ENCODE measurements at regions not wholly inside any gene's neighbourhood (a gene's known extent, or its start where the extent isn't known, plus 50 kb on each side); places are given as distances from the start of the nearest gene placed in this dataset.
"Not testable (repeated sequence)": the region's sequence is repeated elsewhere in the genome, so short reads cannot be mapped to it uniquely, and the experiment has no call there.

DNA sequence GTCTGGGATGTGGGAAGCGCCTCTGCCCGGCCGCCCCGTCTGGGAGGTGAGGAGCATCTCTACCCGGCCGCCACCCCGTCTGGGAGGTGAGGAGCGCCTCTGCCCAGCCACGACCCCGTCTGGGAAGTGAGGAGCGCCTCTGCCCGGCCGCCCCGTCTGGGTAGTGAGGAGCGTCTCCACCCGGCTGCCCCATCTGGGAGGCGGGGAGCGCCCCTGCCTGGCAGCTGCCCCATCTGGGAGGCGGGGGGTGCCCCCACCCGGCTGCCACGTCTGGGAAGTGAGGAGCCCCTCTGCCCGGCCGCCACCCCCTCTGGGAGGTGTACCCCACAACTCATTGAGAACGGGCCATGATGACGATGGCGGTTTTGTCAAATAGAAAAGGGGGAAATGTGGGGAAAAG is 288.3 kb downstream of the SPRY1 start:
- DNase-seq, result not testable (repeated sequence)

DNA sequence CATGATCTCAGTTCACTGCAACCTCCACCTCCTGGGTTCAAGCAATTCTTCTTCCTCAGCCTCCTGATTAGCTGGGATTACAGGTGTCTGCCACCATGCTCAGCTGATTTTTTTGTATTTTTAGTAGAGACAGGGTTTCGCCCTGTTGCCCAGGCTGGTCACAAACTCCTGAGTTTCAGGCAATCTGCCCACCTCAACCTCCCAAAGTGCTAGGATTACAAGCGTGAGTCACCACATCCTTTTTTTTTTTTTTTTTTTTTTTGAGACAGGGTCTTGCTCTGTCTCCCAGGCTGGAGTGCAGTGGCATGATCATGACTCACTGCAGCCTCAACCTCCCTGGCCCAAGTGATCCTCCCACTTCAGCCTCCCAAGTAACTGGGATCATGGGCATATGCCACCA is 298.9 kb downstream of the SPRY1 start:
- not testable (repeated sequence) for DNase-seq

DNA sequence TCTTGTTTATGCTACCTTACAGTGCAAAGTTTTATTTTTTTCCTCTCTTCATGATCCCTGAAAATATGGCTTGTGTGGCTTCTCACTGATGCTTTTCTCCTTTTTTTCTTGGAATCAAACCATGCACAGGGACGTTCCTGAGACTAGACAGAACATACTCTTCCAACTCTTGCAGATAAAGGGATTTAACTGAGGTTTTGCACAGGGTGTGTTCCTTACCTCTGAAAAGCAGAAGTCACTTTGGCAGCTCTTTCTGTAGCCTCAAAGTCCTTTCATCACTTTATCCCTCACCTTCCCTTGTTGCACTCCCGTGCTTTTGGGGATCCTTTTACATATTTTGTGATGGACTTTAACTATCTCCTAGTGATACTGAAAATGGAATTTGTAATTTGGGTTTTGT is 300.1 kb downstream of the SPRY1 start:
- no peak for DNase-seq

DNA sequence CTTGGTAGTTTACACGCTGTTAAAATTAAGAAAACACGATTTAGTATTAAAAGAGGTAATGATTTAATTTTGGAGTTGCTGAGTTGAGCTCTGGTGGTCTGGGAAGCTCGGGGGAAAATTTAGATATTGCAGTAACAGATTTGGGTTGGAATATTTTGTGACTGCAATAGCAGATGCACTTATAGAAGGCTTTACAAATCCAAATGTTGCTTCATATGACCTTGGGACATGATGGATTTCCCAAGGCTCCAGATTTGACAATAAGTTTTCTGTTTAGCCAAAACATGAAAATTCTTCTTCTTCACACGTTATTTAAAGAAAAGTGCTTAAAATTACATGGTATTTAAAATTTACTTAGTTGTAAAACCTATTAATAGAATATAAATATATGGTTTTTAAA is 302.0 kb downstream of the SPRY1 start:
- no peak for DNase-seq

DNA sequence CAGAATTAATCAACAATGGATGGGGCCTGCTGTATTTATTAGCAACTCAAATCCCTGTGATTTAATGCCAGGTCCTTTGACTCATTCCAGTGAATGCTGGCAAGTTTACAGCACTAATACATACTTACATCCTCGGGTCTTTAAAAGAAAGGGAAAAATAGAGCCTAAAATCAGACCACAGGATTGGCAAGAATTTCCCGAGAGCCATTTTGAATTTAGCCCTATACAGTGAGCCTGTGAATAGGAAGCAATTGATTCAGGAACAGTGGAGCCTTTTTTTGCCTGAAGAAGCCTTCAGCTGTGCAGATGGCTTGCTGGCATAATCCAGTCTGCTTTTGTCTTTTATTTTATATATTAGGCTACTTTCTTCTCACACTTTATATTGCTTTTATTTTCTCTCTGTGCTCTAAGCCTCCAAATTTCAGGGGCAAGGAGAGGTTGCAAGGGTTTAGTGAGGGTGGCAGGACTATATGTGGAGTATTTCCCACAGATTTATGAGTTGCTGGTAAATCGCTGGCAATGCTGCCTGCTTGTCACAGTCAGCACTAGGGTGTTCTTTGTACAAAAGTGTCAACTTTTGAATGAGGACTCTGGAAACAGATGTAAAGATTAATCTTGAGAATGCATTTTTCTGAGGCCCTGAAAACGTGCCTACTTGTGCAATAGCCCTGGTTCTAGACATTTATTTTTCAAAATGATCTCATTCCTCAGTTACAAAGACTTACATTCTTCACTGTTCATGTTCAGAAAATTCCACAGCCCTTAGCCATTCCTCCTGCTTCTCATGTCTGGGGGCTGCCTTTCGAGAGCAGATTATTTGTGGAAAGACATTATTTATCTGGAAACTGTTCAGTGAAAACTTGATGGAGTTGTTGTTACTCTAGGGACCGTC is 303.5 kb downstream of the SPRY1 start:
- no peak for DNase-seq

DNA sequence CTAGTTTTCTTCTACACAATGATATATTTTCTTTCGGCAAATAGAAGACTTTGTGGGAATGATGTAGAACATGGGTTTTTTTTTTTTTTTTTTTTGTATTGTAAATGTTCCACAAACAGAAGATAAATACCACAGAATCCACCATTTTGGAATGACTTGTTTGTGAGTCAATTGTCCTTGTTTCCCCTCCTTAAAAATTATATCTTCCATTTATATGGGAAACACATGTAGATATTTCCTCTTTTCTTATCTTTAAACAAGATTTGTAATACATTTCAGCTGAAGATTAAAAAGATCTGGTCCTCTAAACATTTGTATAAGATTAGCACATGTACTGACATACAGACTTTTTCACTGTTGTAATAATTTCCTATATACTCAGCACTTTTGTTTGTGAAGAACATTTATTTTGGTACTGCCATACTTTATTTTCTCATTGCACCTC is 304.6 kb downstream of the SPRY1 start:
- no peak for DNase-seq

DNA sequence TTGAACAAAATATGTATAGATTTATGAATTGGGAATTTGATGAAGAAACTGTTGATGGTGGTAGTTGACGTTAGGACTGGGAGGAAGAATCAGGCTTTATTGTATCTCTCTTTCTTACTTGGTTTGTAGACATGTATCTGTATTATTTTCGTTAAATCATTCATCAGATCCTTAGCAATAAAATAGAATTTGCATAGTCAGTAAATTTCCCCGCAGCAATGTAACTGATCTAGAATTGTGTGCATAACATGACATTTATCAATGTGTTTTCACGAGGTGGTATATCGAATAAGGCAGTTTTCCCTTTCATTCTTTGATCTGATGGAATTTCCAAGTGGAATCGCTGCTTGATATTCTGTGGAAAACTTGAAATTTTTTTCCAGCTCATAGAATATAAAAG is 308.8 kb downstream of the SPRY1 start:
- DNase-seq, result no peak

DNA sequence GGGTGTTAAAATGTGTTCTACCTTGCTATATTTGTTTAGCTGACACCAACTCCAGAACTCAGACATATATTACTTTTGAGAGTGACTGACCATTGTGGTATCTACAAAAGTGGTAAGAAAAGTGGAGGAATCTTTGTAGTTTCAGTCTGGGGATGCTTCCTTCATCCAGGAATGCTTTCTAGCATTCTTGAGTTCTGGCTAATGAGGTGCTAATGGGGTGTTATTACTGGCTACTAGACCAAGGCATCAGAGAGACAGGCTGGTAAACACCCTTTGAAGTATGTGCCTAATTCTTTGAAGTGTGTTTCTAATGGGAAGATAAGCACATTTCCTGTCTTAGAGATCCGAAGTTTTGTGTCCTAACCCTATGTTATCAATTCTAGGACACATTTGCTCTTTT is 310.4 kb downstream of the SPRY1 start:
- DNase-seq, result no peak

DNA sequence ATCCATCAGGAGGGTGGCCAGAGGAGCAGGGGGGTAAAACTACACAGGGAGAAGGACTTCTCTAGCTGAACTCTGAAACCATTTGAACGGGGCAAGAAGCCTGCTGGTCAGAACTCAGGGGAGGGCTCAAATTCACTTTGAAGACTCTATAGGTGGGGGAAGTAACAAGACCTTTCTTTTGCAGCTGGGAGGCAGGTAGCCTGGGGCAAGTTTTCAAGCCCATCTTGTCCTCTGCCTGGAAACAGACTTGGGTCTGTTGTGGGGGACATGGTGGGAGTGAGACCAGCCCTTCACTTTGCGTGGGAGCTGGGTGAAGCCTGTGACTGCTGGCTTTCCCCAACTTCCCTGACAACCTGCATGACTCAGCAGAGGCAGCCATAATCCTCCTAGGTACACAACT is 312.3 kb downstream of the SPRY1 start:
- DNase-seq, result no peak

DNA sequence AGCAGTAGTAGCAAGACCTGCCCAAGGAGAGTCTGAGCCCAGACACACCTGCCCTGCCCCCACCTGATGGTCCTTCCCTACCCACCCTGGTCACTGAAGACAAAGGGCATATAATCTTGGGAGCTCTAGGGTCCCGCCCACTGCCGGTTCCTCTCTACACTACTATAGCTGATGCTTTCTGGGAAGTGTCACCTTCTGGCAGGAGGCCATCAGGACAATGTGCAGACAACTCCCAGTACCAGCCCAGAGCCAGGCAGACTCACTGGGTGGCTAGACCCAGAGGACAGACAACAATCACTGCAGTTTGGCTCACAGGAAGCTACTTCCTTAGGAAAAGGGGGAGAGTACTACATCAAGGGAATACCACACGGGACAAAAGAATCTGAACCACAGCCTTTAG is 312.7 kb downstream of the SPRY1 start:
- no peak for DNase-seq

DNA sequence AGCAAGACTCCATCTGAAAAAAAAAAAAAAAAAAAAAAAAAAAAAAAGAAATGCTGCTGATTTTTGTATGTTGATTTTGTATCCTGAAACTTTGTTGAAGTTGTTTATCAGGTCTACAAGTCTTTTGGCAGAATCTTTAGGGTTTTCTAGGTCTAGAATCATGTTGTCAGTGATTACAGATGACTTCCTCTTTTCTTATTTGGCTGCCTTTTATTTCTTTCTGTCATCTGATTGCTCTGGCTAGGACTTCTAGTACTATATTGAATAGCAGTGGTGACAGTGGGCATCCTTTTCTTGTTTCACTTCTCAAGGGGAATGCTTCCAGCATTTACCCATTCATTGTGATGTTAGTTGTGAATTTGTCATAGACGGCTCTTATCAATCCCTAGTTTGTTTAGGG is 334.4 kb downstream of the SPRY1 start:
- DNase-seq, result no peak

DNA sequence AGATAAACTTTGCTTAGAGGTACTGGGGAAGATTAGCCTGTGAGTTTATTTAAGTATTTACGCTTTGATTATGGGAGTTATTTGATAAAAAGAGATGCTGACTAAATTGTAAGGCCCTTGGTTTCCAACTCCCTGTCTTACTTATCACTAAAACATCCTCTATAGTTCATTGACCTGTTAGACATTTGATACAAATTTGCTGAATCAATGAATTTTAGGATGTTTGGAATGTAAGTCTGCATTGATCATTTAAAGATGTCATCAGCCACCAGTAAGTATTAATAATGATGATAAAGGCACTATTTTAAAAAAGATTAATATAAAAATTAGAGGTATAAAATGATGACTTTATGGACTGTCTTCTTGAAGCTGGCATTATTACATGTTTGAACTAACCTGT is 340.6 kb downstream of the SPRY1 start:
- DNase-seq, result no peak

DNA sequence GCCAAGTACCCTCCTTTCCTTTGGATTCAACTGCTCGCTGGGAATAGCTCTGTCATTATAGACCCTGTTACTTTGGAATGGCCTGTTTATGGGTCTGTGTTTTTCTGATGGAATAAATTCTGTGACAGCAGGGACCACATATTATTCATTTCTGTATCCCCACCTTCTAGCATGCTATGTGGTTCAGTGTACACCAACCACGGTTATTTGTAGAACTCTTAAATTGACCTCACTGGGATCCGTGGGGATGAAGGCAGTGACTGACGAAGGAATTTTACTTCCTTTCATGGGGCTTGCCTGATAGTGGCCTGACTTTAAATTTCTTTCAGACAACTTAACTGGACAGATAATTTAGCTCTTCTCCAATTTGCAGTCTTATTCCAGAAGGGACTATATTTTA is 343.2 kb downstream of the SPRY1 start:
- no peak for DNase-seq

DNA sequence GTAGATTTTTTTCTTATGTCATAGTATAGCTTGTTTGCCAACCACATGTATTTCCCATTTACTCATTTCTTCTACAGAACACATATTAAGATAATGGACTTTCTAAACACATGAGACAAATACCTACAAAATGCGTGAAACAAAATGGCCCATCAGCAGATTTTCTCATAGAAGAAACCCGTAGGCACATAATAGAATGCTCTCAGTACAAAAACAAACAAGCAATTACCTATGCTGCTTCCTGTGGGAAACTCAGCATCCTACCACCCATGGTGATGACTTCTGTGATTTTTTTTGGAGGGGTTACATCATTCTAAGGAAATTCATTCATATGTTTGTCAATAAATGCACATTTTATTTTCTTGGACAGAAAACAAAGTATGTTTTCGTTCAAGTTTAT is 343.6 kb downstream of the SPRY1 start:
- no peak for DNase-seq

DNA sequence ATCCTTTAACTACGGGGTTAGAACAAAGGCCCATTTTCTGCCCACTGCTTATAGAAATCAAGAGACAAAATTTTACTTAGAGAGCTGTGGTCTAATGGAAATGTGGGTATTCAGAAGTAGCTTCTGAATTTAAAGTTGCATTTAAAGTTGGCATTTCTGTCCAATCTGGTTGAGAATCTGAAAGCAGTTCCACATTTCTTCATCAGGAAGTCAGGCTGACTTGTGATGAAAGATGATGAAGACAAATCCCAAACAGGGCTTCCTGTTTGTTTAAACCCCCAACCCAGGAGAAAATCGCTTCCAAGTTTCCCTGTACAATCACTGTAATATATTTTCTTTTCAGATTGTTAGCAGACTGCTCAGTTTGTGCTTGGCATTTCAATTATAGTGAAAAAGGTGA is 345.3 kb downstream of the SPRY1 start:
- no peak for DNase-seq

DNA sequence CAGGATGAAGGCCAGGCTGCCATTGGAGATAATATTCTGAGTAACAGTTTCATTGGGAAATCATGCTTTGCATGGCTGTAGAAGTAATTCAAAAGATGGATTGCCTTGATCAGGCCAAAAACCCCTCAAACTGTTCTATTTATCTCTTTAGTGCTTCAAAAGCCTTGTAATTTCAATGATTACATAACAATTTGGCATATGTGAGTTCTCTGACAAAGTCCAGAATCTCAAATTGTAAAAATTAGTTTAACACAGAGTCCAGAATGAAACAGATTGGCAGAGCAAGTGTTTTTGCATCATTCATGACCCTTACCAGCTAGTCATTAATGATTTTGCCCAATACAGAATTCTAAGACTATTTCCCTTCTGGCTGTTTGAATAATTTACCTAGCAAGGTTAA is 347.3 kb downstream of the SPRY1 start:
- no peak for DNase-seq

DNA sequence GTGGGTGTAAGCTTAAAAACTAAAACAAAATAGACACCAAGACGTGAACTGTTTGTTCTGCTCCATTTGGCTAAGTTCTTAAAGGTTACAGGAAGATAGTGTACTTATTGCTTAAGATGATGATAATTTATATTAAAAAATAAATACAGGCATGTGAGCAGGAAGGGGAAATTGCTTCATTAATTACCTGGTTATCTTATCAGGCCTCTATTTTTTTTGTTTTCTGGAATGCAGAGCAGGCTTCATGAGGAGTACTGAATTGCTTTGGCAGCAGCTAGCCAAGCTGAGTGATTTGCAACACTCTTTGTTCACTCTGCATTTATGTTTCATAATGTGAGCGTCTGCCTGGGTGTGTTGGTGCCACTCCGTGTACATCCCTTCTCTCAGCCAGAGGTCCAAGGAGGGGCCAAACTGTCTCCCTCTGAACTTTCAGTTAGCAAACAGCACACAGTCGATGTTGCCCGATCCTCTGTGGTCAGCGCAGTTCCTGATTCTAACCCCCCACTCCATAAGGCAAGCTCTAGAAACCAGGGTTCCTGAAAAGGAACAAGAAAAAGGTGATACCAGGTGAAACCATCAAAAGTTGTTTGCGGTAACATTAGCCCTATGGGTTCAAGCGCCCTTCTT is 348.2 kb downstream of the SPRY1 start:
- DNase-seq, result no peak

DNA sequence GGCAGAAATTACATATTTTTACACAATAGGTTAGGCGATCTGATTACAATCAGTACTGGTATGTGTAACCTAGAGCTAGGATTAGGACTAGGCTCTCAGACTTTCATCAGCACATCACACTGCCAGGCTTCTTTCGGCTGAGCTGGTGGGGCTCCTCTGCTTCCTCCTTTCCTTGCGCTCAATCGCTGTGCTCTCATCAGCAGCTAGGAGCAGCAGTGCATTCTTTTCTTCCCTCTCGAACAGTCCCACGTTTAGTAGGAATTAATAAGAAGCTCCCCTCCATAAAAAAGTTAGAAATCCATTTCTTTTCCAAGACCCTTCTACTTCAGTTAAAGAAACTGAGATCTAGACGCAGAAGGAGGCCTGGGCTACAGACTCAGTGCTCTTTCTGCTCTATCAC is 350.4 kb downstream of the SPRY1 start:
- DNase-seq, result no peak

DNA sequence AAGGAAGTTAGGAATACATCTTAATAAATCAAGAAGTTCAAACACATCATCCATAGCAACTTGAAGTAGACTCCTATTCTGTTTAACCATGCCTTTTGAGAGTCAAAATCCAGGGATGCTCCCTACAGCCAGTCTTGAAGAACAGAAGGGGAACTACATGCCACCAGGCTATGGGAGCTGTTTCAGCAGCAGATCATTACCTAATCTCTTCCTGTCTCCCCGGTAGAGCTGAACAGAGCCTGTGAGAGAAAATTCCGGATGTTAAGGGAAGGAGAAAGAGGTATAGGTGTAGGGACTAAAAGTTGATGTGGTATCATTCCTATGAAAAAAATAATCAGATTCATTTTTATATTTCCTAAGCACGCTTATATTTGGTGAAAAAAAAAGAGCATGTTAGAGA is 352.2 kb downstream of the SPRY1 start:
- no peak for DNase-seq

DNA sequence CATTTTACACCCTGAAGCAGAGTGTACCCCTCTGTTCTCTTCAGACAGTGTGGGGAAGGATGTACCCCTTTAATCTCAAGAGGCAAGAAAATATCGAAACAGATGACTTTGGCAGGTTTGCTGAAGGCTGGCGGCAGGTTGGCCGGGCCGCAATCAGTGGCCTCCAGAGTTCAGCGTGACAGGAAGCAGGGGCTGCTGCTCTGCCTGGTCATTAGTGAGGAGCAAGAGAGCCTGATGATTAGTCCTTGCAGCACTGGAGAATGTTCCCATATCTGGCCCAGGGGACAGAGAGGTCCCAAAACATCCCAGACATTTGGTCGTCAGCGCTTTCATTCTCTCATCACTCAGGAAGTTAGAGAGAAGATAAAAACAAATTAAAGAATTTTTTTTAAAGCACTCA is 352.8 kb downstream of the SPRY1 start:
- no peak for DNase-seq

DNA sequence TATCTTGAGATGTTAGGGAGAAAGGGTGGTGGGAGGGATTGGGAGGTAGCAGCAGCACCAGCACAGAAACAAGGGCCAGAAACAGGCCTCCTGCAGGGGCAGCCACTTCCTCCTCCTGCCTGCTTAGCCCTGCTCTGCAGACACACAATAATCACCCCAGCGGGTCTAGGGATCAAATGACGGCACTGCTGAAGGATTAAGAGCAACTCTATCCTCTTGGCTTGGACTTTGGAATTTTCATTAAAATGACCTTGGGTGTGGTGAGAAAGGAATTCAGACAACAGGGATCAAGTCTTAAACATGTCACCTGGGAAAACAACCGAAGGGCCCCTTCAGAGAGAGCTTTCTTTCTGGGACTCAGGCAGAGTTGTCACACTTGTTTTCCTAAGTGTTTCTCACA is 353.4 kb downstream of the SPRY1 start:
- DNase-seq, result no peak

DNA sequence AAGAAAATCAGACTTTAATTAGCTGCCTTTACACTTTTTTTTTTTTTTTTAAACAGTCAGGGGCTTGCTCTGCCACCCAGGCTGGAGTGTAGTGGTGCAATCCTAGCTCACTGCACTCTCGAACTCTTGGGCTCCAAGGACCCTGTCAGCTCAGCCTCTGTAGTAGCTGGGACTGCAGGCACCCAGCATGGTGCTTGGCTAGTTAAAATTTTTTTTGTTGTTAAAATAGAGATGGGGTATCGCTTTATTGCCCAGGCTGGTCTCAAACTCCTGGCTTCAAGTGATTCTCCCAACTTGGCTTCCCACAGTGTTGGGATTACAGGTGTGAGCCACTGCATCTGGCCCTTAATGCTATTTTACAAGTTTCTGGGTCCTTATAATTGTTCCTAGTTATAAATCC is 359.1 kb downstream of the SPRY1 start:
- no peak for DNase-seq

DNA sequence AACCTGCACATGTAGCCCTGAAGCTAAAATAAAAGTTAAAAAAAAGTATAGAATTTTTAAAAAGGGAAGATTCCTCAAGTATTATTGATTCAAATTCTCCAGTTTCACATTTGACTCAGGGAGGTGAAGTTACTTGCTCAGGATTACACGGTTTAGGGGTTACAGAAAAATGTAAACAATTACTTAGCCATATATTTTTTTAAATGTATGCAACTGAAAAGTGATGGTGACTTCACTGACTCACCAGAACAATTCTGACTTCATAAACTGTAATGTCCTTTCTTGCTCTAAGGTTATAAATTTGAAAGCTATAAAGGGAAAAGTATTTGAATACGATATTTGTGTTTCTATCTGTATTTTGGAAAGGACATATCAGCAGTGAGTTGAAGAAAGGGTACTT is 371.2 kb downstream of the SPRY1 start:
- no peak for DNase-seq

DNA sequence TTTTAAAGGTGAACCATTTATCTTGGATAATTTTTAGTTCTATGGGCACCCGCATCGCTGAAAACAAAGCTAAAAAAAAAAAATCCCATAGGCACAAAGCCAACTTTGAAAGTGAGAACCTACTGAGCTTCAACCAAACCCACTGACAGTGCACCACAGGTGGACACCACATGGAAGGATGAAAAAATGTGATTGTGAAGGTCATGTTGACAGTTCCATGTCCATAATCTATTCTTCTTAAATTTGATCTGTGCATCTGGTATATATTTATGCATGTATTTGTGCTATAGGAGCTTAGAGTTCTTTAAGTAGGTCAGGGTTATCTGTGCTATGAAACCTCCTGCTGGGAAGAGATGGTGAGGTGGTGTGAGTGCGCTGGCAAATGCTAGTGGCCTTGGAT is 374.3 kb downstream of the SPRY1 start:
- no peak for DNase-seq

DNA sequence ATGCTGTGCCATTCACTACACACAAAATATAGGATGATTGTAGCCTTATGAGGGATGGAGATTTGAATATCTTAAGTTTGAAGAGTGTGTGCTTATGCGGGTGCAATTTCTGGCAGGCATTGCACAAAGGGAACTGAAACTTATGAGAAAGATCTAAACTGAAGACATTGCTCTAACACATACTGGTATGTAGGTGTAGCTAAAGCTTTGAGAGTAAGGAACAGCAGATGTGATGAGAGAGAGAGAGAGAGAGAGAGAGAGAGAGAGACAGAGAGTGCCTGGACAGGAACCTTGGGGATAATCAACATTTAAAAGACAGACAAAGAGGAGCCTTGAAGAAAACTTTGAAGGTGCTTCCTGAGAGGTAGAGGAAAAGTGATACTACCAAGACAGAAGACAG is 379.7 kb downstream of the SPRY1 start:
- DNase-seq, result no peak

Measured in 8988T (cell line).